ENCODE measurements at regions not wholly inside any gene's neighbourhood (a gene's known extent, or its start where the extent isn't known, plus 50 kb on each side); places are given as distances from the start of the nearest gene placed in this dataset.
A peak's percentile ranks its signal among the peaks of the same experiment; 100 is the strongest.
"Not testable (repeated sequence)": the region's sequence is repeated elsewhere in the genome, so short reads cannot be mapped to it uniquely, and the experiment has no call there.

DNA sequence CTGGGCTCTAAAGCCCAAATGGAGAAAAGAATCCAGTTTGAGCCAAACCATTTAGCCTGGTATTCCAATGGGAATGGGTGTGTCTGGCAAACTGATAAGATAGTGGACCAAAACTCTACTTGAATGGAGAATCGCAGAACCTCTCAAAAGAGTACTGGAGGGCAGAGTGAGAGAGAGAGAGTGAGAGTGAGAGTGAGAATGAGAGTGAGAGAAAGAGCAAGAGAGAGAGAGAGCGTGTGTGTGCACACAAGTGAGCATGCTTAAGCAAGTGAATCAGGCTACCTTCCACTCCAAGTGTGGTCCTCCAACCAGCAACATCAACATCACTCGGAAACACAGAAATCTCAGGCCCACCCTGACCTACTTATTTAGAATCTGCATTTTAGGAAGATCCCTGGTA lies 58.8 kb downstream of the UQCRFS1 start:
- no peak for DNase-seq

DNA sequence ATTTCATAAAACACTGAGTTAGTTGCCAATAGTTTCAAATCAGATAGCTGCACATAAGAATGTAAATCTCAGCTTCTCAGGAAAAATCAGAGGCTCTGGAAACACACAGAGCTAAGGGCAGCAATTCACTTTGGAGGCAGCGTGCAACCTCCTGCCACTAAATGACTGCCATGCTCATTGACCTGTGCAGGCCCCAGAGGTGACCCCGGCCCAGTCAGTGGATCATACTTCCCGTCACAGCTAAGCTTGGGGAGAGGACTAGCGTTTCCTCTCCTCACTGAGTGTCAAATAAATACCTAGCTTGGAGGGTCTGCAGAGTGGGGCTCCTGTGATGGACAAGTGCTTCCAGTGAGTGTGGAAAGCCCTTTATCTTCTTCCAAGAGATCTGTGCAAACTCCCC lies 67.2 kb downstream of the UQCRFS1 start:
- DNase-seq, result no peak

- DNase-seq, result no peak
Observed at GRCh38 chr19:29143183-29143582, 69.8 kb downstream of the UQCRFS1 start.

DNA sequence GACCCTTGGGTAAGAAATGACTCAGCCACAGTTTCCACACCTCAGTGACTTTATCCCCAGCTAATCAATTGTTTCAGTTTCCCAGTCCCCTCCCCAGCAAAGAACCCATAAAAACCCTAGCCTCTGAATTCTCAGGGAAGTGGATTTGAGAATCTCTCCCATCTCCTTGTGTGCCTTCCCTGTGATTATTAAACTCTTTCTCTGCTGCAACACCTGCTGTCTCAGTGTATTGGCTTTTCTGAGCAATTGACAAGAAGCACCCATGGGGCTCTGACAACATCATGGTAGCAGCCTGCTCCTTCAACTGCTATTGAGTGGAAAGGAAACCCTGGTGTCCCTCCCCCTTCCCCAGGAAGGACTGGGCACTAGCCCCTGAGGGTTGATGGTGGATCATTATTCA lies 73.7 kb downstream of the UQCRFS1 start:
- no peak for DNase-seq

DNA sequence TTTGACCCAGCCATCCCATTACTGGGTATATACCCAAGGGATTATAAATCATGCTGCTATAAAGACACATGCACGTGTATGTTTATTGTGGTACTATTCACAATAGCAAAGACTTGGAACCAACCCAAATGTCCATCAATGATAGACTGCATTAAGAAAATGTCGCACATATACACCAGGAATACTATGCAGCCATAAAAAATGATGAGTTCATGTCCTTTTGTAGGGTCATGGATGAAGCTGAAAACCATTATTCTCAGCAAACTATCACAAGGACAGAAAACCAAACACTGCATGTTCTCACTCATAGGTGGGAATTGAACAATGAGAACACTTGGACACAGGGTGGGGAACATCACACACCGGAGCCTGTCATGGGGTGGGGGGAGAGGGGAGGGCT lies 74.7 kb downstream of the UQCRFS1 start:
- not testable (repeated sequence) for DNase-seq

DNA sequence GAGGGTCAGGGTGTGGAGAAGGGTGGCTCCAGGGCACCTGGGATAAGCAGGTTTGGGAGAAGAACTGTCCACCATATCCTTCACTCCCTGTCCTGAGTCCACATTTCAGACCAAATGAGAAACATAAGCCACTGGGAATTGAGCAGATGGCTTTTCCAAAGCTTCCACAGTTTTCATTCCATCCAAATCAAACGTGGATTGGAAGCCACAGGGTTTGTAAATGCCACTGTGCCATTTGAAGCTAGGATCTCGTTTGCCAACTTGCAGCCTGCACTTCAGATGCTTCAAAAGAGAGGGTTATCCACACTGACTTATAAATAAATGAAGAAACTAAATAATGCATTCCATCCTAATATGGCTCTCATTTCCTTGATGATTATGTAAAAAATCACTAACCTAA lies 81.5 kb downstream of the UQCRFS1 start:
- no peak for DNase-seq

GRCh38 chr19:29129148-29129547 lies 83.8 kb downstream of the UQCRFS1 start:
- DNase-seq, result no peak

DNA sequence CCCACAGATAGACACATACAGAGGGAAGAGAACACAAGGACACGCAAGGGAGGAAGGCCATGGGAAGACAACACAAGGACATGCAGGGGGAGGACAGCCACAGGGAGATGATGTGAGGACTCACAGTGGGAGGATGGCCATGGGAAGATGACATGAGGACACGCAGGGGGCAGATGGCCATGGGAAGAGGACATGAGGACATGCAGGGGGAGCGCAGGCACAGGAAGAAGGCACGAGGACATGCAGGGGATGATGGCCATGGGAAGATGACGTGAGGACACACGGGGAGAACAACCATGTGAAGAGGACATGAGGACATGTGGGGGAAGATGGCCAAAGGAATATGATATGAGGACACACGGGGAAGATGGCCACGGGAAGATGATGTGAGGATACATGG lies 84.7 kb downstream of the UQCRFS1 start:
- DNase-seq, result no peak

GRCh38 chr19:29122185-29122584 lies 90.8 kb downstream of the UQCRFS1 start:
- no peak for DNase-seq

DNA sequence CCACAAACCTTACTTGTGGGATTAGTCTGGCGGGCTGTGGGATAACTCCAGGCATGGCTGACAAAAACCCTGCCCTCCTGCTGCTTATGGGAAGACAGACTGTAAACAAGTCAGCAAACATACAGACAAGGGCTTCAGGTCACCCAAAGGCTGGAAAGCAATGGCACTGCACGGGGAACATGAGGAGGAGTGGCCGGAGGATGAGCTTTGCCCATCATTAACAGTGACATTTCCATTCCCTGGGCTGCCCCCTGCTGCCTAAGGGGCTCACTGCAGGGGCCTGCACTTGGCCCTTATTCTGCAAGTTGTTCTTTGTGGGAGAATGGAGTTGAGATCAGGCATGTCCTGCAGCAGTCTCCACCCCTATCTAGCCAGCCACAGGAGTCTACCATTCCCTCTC lies 91.3 kb downstream of the UQCRFS1 start:
- DNase-seq, result no peak

DNA sequence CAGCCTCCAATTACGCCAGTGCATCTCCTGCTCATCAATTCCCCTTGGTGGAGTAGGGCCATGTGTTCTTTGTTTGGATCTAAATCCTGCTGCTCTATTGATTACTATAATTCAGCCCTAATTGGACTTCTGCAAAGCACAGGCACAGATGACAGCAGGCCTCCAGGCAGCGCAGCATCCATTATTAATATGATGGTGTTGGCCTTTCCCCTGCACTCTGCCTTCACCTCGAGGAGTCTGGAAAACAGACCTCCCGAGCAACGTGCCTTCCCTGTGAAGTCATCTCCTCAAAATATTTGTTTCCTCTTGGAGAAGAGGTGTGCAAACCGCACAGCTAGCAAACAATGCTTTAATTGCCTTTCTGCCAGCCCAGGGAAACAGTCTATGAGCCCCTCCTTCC lies 92.5 kb downstream of the UQCRFS1 start:
- no peak for DNase-seq

DNA sequence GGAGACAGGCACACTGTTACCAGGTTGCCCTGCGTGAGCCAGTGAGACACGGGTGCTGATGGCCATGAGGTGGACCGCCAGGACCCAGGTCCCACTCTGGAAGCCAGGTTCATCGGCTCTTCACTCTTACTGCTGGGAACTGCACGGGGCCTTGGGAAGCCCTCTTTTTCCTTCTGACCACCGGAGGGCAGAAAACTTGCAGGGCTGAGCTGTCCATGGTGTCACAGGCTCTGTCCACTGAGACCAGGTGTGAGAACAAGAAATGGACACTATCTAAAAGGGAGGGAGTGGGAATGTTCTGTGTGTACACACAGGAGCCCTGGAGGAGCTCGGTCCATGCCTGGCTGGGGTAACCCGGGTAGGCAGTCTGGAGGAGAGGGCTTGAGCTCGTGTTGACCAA lies 93.4 kb downstream of the UQCRFS1 start:
- no peak for DNase-seq

GRCh38 chr19:29118389-29118788 lies 94.6 kb downstream of the UQCRFS1 start:
- DNase-seq, result no peak

- DNase-seq, result no peak
Observed at GRCh38 chr19:29117926-29118325, 95.0 kb downstream of the UQCRFS1 start.

DNA sequence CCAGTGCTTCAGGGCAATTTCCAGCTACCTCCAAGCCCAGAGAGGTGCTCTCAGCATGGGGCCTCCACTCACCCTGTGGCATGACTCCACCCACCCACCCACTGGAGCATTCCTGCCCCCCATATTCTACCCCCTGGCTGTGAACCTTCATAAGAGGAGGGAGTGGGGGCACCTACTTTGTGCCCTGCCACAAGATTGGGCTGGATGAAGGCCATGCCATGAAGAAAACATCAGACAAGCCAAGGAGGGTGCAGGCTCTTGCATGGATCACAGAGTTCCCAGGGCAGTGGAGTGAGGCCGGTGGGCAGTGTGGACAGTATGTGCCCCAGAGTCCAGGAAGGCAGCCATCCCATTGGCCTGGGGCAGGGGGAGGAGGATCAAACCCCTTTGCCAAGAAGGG lies 97.8 kb downstream of the UQCRFS1 start:
- DNase-seq, result no peak

GRCh38 chr19:29113838-29114237 lies 99.1 kb downstream of the UQCRFS1 start:
- DNase-seq, result no peak

- no peak for DNase-seq
Observed at GRCh38 chr19:29111576-29111975, 101.4 kb downstream of the UQCRFS1 start.

DNA sequence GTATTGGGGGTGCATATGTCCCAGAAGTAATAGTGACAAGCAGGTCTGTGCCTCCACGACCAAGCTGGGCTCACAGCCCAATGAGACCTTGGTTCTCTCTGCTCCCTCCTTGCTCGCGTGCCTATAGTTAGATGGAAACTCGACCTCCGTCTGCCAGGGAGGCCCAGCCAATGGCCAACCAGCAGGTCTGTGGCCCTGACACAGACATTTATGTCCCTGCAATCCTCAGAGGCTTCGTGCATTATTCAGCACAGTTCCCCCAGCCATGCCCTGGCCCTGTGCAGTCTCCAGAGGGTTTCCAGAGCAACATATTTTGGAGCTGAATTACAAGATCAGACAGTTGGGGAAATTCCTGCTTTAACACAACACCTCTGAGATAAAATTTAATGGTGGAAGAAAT lies 105.1 kb downstream of the UQCRFS1 start:
- no peak for DNase-seq

GRCh38 chr19:29106346-29106885 lies 106.5 kb downstream of the UQCRFS1 start:
- no peak for DNase-seq

DNA sequence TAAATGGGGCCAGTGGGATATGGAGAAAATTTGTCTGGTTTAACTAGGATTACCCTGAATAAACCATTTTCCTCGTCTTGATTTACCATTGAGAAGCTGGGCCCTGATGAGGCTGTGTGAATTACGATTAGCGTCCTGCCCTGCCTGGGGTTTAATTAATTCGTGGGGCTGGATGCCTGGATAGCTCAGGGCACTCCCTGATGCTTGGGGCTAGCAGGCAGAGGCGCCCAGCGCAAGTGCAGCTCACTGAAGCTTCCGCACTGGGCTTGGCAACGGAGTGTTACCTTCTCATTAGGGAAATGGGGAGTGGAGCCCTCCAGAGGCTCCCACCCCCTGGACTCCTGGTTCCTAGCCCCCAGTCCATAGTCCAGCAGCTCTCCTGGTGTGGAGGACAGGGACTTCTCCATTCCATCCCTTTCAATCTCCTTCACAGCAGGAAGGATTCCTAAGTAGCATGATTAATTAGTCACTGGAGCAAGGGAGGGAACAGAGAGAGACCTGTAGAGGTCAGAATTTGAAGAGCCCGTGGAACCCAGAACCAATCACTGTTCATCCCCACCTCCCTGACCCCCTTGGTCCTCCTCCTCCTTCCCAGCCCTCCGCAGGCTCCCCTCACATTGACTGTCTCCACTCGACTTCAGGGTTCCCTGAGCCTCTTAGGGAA lies 107.2 kb downstream of the UQCRFS1 start:
- no peak for DNase-seq

GRCh38 chr19:29104605-29105241 lies 108.2 kb downstream of the UQCRFS1 start:
- no peak for DNase-seq

DNA sequence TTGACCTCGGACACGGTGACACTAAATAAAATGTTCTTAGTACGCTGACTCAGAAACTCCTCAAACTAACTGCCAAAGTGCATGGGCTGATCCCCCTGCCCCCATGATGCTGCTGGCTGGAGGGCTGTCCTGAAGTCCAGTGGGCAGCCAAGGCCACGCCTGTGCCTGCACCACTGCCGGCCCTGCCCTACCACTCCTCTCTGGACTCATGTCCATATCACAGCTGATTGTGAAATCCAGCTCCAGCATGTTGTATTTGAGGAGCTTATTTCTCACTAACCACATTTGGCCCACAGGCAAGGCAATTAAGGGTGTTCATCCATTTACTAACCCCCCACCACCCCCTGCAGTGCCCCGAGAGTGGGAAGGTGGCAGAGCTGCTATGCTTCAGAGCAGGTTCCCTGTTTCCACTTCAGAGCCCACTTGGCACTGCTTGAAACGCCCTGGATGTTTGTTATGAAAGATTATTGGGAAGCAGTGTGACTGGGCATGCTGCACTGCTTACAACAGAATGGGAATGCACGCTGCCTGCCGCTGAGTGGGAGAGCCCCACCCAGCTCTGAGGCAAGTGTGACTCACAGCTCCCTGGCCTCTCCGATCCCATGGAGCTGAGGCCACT lies 114.0 kb downstream of the UQCRFS1 start:
- peak; percentile 65 for DNase-seq

GRCh38 chr19:29098091-29098490 lies 114.9 kb downstream of the UQCRFS1 start:
- no peak for DNase-seq

DNA sequence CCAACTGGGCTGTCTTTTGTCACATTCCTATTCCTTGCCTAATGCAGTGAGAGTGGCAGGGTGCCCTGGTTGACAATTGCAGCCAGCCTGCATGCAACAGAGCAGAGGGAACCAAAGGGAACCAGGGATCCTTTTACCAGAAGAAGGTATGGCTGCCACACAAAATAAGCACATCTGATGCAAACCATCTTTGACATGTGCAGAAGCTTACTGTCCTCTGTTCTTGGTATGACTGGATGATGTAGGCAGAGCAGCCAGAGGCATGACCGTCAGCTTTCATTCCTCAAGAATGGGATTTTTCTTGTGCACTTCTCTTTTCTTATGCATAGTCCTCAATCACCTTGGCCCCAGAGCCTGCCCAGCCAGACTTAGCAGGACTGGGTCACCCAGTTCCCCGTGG lies 116.1 kb downstream of the UQCRFS1 start:
- DNase-seq, result no peak

All from fibroblast of skin of abdomen (primary cell).